SK-N-SH treated with all-trans-retinoic acid at 6 μM for 48 hours (cell line): ENCODE measurements at regions not wholly inside any gene's neighbourhood (a gene's known extent, or its start where the extent isn't known, plus 50 kb on each side); places are given as distances from the start of the nearest gene placed in this dataset.

Experiments
- ATAC-seq: fragments of 200-7000 bp; cut with Tn5 transposase; 3 replicates; pipeline ENCODE4 v1.9.1; 2020; ENCODE audit warnings: mild to moderate bottlenecking, moderate library complexity
- ARNTL ChIP-seq: fragments of 450-650 bp; formaldehyde crosslinking; IDR thresholded peaks from 2 replicates; pipeline ENCODE4 v1.5.0; 2020; ENCODE audit warnings: low read depth, mild to moderate bottlenecking, moderate library complexity, borderline replicate concordance
- BACH2 ChIP-seq: fragments of 250-450 bp; sonication (Bioruptor Pico); IDR thresholded peaks from 2 replicates; pipeline ENCODE4 v1.9.0; 2021; ENCODE audit warnings: mild to moderate bottlenecking, borderline replicate concordance
- CREB5 ChIP-seq: fragments of 250-450 bp; sonication (Bioruptor Pico); IDR thresholded peaks from 2 replicates; pipeline ENCODE4 v1.5.1; 2020; ENCODE audit warnings: low read depth, mild to moderate bottlenecking, moderate library complexity
- CSDC2 ChIP-seq: fragments of 250-450 bp; sonication (Bioruptor Pico); IDR thresholded peaks from 2 replicates; pipeline ENCODE4 v1.5.0; 2020; ENCODE audit warnings: mild to moderate bottlenecking, moderate library complexity
- CSRNP3 ChIP-seq: fragments of 250-450 bp; sonication (Bioruptor Pico); IDR thresholded peaks from 2 replicates; pipeline ENCODE4 v1.5.1; 2021; ENCODE audit warnings: mild to moderate bottlenecking, moderate library complexity
- ESRRG ChIP-seq: fragments of 250-450 bp; sonication (Bioruptor Pico); IDR thresholded peaks from 2 replicates; pipeline ENCODE4 v1.6.1; 2021; ENCODE audit warnings: mild to moderate bottlenecking
- GLIS3 ChIP-seq: fragments of 250-450 bp; sonication (Bioruptor Pico); IDR thresholded peaks from 2 replicates; pipeline ENCODE4 v1.5.0; 2020; ENCODE audit warnings: mild to moderate bottlenecking, moderate library complexity
- ISL1 ChIP-seq: fragments of 250-450 bp; sonication (Bioruptor Pico); IDR thresholded peaks from 2 replicates; pipeline ENCODE4 v2.1.2; 2022; ENCODE audit warnings: mild to moderate bottlenecking, moderate library complexity
- OSR1 ChIP-seq: fragments of 250-450 bp; sonication (Bioruptor Pico); IDR thresholded peaks from 2 replicates; pipeline ENCODE4 v1.8.0; 2022; ENCODE audit warnings: moderate library complexity, mild to moderate bottlenecking, inconsistent platforms
- PATZ1 ChIP-seq: fragments of 250-450 bp; sonication (Bioruptor Pico); IDR thresholded peaks from 2 replicates; pipeline ENCODE4 v1.8.0; 2020; ENCODE audit warnings: mild to moderate bottlenecking, moderate library complexity, borderline replicate concordance
- POU6F1 ChIP-seq: fragments of 250-450 bp; sonication (Bioruptor Pico); IDR thresholded peaks from 2 replicates; pipeline ENCODE4 v1.8.0; 2021; ENCODE audit warnings: low read depth, mild to moderate bottlenecking, moderate library complexity, borderline replicate concordance
- PPARA ChIP-seq: fragments of 250-450 bp; sonication (Bioruptor Pico); IDR thresholded peaks from 2 replicates; pipeline ENCODE4 v1.5.0; 2020; ENCODE audit warnings: mild to moderate bottlenecking, borderline replicate concordance
- RARB ChIP-seq: fragments of 250-450 bp; sonication (Bioruptor Pico); IDR thresholded peaks from 2 replicates; pipeline ENCODE4 v1.8.0; 2021; ENCODE audit warnings: mild to moderate bottlenecking, moderate library complexity
- SNAI2 ChIP-seq: fragments of 250-450 bp; sonication (Bioruptor Pico); IDR thresholded peaks from 2 replicates; pipeline ENCODE4 v1.5.0; 2020; ENCODE audit warnings: mild to moderate bottlenecking, moderate library complexity
- TCF4 ChIP-seq: fragments of 250-450 bp; sonication (Bioruptor Pico); IDR thresholded peaks from 2 replicates; pipeline ENCODE4 v1.8.0; 2021; ENCODE audit warnings: mild to moderate bottlenecking, moderate library complexity, borderline replicate concordance
- TOX ChIP-seq: fragments of 250-450 bp; sonication (Bioruptor Pico); IDR thresholded peaks from 2 replicates; pipeline ENCODE4 v1.8.0; 2021; ENCODE audit warnings: mild to moderate bottlenecking, moderate library complexity, borderline replicate concordance
- TSHZ2 ChIP-seq: fragments of 250-450 bp; sonication (Bioruptor Pico); IDR thresholded peaks from 2 replicates; pipeline ENCODE4 v1.5.0; 2020; ENCODE audit warnings: mild to moderate bottlenecking, moderate library complexity
- ZC3H10 ChIP-seq: fragments of 250-450 bp; sonication (Bioruptor Pico); IDR thresholded peaks from 2 replicates; pipeline ENCODE4 v1.5.1; 2021; ENCODE audit warnings: mild to moderate bottlenecking, moderate library complexity
- ZFP3 ChIP-seq: fragments of 250-450 bp; sonication (Bioruptor Pico); IDR thresholded peaks from 2 replicates; pipeline ENCODE4 v1.5.0; 2020; ENCODE audit warnings: mild to moderate bottlenecking, moderate library complexity
- ZNF70 ChIP-seq: fragments of 450-650 bp; formaldehyde crosslinking; IDR thresholded peaks from 2 replicates; pipeline ENCODE4 v1.5.0; 2020; ENCODE audit warnings: mild to moderate bottlenecking, moderate library complexity
- ZNF8 ChIP-seq: fragments of 450-650 bp; formaldehyde crosslinking; IDR thresholded peaks from 2 replicates; pipeline ENCODE4 v1.5.0; 2020; ENCODE audit warnings: mild to moderate bottlenecking, moderate library complexity

GRCh38 chrX:27350476-27350875, 112.7 kb downstream of the PPP4R3C start:
- ATAC-seq, result no peak
- TF ChIP-seq TCF4 (no peak), CSRNP3 (CRISPR knock-in tag) (no peak), ZFP3 (CRISPR knock-in tag) (no peak), CREB5 (CRISPR knock-in tag) (no peak), BACH2 (CRISPR knock-in tag) (no peak), PPARA (CRISPR knock-in tag) (no peak), OSR1 (no peak), ESRRG (CRISPR knock-in tag) (no peak), POU6F1 (CRISPR knock-in tag) (no peak), ZNF8 (no peak), RARB (CRISPR knock-in tag) (no peak), CSDC2 (CRISPR knock-in tag) (no peak), TSHZ2 (CRISPR knock-in tag) (no peak), GLIS3 (no peak), ARNTL (CRISPR knock-in tag) (no peak), ISL1 (CRISPR knock-in tag) (no peak)

- no peak for TF ChIP-seq CREB5 (CRISPR knock-in tag)
- no peak for TF ChIP-seq ZNF8
- no peak for TF ChIP-seq POU6F1 (CRISPR knock-in tag)
- no peak for TF ChIP-seq BACH2 (CRISPR knock-in tag)
- TF ChIP-seq ZNF70, result no peak
- TF ChIP-seq CSRNP3 (CRISPR knock-in tag), result no peak
- no peak for TF ChIP-seq ARNTL (CRISPR knock-in tag)
- ATAC-seq, result peak; percentile 39; the same call in 1 of the 3 replicates
These were observed 126.6 kb downstream of the PPP4R3C start for GRCh38 chrX:27336466-27337091.

- TF ChIP-seq TOX (CRISPR knock-in tag) (no peak), SNAI2 (no peak), PATZ1 (CRISPR knock-in tag) (no peak), OSR1 (no peak), ZFP3 (CRISPR knock-in tag) (no peak), ZC3H10 (CRISPR knock-in tag) (no peak), TCF4 (no peak), ESRRG (CRISPR knock-in tag) (no peak), PPARA (CRISPR knock-in tag) (no peak), POU6F1 (CRISPR knock-in tag) (no peak), RARB (CRISPR knock-in tag) (no peak), ISL1 (CRISPR knock-in tag) (no peak)
These were observed 141.5 kb downstream of the PPP4R3C start for GRCh38 chrX:27321632-27322031.

More at GRCh38 chrX:27321632-27322031, 141.5 kb downstream of the PPP4R3C start:
- no peak for ATAC-seq
